ENCODE measurements at regions not wholly inside any gene's neighbourhood (a gene's known extent, or its start where the extent isn't known, plus 50 kb on each side); places are given as distances from the start of the nearest gene placed in this dataset.
"Not testable (repeated sequence)": the region's sequence is repeated elsewhere in the genome, so short reads cannot be mapped to it uniquely, and the experiment has no call there.

DNA sequence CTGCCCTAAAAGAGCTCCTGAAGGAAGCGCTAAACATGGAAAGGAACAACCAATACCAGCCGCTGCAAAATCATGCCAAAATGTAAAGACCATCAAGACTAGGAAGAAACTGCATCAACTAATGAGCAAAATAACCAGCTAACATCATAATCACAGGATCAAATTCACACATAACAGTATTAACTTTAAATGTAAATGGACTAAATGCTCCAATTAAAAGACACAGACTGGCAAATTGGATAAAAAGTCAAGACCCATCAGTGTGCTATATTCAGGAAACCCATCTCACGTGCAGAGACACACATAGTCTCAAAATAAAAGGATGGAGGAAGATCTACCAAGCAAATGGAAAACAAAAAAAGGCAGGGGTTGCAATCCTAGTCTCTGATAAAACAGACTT is 88.8 kb upstream of the CAV2 start:
- H3K79me1 ChIP-seq (ENCODE audit: insufficient read depth, low read depth, low read length, poor library complexity, severe bottlenecking); H3K27me3 Mint-ChIP-seq (ENCODE audit: low read depth); H2AK5ac ChIP-seq (ENCODE audit: insufficient read length, low read length); H3K27ac Mint-ChIP-seq; H3K4me2 ChIP-seq (ENCODE audit: insufficient read depth, insufficient read length, low read length); H3K56ac ChIP-seq (ENCODE audit: insufficient read length, low read depth, low read length); H4K91ac ChIP-seq (ENCODE audit: insufficient read length, low read depth, low read length); H3K9ac ChIP-seq (ENCODE audit: extremely low read depth, insufficient read length, low read length); DNase-seq; H3K18ac ChIP-seq (ENCODE audit: insufficient read length, low read depth, low read length); H3K9me3 ChIP-seq (ENCODE audit: control insufficient read depth, low read depth, low read length); H3K23ac ChIP-seq (ENCODE audit: insufficient read length, low read depth, low read length); H2AFZ ChIP-seq (ENCODE audit: low read length); H3K4me1 ChIP-seq (ENCODE audit: insufficient read depth, low read length); H3K14ac ChIP-seq (ENCODE audit: insufficient read depth, low read length); H2BK20ac ChIP-seq (ENCODE audit: low read depth, low read length, poor library complexity, severe bottlenecking); H2BK15ac ChIP-seq (ENCODE audit: low read depth, low read length); H2BK12ac ChIP-seq (ENCODE audit: insufficient read length, low read depth, low read length); H3K23me2 ChIP-seq (ENCODE audit: insufficient read length, low read depth, low read length, poor library complexity, severe bottlenecking); H3K27ac ChIP-seq (ENCODE audit: insufficient read length, low read depth, low read length); H3K79me2 ChIP-seq (ENCODE audit: insufficient read depth, low read length); H4K5ac ChIP-seq (ENCODE audit: insufficient read length, low read depth, low read length); H3K27me3 ChIP-seq (ENCODE audit: insufficient read depth, low read length); H2BK120ac ChIP-seq (ENCODE audit: low read depth, low read length, poor library complexity, severe bottlenecking); H4K20me1 ChIP-seq (ENCODE audit: control insufficient read depth, insufficient read depth, insufficient read length); H2BK5ac ChIP-seq (ENCODE audit: insufficient read length, low read length); H4K8ac ChIP-seq (replicated peaks; ENCODE audit: insufficient read length, low read depth, low read length); H3K4me3 Mint-ChIP-seq; H3T11ph ChIP-seq (ENCODE audit: low read length); H3K9me3 Mint-ChIP-seq; H3K4ac ChIP-seq (ENCODE audit: low read depth, low read length): not testable (repeated sequence)
- H3K36me3 Mint-ChIP-seq (ENCODE audit: insufficient read depth in 1 of 3, low read depth in 3 of 3) = peaks cover 0 to 12% (median 2%) of the 10 kb centered on the region in 3 experiments; a peak in 4 of 7 replicates
- no CpG with 5 or more reads among the region's 3 CpGs for WGBS (ENCODE audit: extremely low coverage, insufficient read length, low lambda C conversion rate)
- H3K4me1 Mint-ChIP-seq = peaks cover 7 to 11% of the 10 kb centered on the region in 2 experiments

Measured in H9 (cell line).